ENCODE measurements at regions not wholly inside any gene's neighbourhood (a gene's known extent, or its start where the extent isn't known, plus 50 kb on each side); places are given as distances from the start of the nearest gene placed in this dataset.

DNA sequence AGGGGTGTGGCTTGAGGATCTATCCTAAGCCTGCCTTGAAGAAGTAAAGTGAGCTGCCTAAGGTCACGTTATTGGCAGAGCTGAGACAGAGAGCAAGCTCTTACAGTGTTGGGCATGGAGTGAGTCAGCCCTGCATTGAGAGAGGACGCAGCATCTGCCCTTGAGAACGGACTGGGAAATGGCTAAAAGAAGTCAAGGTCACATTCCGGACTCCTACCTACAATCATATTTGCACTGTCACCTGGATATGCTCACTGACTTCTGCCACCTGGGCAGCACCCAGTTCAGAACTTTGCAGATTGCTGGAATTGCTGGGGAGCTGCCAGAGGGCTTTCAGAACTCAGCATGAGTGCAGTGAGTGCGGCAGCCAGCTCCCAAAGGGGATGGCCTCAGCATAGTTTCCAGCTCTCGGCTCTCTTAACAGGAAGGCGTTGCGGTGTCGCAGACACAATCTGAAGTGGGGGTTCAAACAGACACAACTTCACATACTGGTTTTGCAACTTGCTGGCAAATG, 199.3 kb upstream of the SGK1 start:
- no peak for DNase-seq

DNA sequence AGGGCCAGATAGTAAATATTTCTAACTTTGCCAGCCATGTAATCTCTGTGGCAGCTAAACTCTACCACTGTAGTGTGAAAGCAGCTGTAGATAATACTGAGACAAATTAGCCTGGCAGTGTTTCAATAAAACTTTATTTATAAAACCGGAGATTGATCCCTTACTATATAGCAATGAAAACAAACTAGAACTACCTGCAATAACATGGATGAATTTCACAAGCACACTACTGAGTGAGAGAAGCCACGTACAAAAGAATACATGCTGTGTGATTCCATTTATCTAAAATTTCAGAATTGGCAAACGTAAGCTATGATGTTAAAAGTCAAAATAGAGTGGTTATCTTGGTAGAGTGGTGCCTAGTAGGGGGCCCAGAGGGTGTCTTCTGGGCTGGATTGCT, 198.7 kb upstream of the SGK1 start:
- DNase-seq: no peak

DNA sequence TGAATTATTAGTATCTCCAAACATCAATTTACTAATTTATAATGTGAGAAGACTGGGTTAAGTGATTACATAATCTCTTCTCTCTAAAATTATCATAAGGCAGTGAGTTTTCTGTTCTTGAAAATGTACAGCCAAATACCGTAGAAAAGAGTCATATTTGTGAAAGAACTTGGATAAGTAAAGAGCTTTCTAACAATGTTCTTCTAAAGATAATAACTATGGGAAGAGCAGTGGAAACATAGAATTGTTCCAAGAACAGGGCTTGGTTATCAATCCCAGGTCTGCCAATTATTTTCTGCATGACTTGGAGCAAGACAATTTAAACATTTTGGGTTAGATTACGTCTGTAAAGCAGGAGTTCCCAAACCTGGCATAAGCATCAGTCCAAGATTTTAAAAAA, 198.1 kb upstream of the SGK1 start:
- DNase-seq: no peak

DNA sequence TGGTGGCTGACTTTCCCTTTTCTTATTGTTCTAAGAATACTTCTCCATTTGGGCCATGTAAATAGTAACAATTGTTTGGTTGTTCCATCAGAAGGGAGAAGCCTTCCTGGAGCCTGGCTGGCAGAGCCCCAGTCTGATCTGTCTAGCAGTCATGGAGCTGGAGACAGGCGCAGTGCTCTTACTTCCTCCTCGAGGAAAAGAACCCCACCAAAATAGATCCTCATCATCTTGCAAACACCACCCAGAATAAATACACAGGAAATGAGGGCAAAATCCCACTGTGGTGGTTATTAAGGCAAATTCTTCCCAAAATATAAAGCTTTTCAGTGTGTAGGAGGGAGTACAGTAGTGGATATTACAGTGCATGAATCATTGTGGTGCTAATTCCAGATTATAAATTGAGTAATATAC, 195.1 kb upstream of the SGK1 start:
- DNase-seq: no peak

DNA sequence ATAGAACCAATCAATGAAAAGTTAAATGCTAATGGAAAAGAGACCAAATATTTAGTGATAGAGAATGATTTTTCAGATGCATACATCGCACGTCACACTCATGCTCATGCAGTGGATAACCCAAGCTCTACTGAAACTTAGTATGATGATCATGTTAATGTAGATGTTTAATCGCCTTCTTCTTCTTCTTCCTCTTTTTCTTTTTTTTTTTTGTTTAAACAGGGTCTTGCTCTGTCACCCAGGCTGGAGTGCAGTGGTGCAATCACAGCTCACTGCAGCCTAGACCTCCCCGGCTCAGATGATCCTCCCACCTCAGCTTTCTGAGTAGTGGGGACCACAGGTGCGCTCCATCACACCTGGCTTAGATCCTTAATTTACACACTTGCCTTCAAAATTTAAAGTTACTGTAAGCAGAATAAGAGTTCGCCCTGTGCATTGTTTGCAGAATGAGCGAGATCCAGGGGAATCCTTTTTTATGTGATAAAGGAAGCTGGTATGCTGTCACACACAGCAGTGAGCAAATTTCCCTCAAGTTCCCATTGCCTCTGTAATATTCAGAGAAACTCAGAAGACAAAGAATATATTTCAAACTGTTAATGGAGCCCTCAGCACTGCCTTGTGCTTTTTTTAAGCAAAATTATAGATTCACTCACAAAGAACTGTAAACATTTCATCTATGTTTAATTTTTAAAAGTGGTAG, 194.2 kb upstream of the SGK1 start:
- no peak for DNase-seq

DNA sequence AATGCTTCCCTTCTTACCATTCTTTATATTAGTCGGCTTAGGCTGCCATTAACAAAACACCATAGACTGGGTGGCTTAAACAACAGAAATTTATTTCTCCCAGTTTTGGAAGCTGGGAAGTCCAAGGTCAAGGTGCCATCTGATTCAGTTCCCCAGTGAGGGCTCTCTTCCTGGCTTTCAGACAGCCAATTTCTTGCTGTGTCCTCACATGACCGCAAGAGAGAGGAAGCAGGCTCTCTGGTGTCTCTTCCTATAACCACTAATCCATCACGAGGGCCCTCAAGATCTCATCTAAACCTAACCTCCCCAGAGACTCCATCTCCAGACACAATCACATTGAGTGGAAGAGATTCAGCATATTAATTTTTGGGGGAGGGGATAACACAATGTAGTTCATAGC, 193.0 kb upstream of the SGK1 start:
- DNase-seq: no peak

DNA sequence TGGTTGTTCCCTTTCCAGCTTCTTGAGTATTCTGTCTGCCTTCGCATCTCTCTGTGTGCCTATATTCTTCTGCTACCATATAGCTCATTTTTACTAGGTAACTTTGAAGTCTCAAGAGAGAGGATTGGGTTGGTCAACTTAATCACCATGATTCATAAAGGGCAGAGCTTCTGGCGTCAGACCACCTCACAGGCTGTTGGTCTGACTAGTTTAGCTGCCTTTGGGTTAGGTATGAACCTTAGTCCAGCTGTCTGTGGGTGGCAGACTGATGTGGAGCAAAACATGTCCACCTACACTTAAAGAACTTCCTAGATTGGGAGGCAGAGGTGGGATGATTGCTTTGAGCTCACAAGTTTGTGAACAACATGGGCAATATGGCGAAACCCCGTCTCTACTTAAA, 192.2 kb upstream of the SGK1 start:
- DNase-seq: no peak

DNA sequence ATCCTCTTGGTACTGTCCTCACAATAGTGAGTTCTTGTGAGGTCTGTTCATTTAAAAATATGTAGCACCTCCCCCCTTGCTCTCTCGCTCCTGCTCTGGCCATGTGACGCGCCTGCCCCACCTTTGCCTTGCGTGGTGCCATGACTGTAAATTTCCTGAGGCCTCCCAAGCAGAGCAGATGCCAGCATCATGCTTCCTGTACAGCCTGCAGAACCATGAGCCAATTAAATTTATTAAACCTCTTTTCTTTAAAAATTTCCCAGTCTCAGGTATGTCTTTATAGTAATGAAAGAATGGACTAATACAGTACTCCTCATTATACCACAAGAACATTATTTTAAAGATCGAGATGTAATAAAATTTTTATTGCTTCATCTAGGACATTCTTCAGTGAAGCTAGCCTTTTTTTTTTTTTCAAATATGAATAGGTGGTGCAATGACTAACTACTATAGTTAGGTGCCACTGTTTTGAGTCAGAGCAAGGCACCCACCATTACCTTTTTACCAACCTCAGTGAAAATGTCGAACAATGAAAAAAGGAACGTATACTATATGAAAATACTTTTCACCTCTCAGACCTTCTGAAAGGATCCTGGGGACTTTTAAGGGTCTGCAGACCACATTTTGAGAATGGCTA, 191.1 kb upstream of the SGK1 start:
- DNase-seq: no peak

DNA sequence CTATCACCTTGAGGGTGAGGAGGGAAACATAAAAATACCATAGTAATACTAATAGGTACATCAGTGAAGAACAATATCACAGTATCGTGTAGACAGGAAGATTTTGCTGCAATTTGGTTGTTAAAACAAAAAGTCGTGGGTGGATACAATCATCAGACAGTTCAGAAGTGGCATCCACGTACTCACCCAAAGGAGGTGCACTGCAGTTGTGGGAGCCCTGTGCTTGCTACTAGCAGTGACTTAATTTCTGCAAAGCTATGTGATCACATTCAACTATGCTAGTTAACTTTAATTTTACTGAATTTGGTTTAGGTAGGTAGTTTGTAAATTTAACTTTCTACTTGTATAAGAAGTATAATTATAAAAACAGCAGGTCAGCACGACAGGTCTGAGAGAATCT, 188.2 kb upstream of the SGK1 start:
- no peak for DNase-seq

DNA sequence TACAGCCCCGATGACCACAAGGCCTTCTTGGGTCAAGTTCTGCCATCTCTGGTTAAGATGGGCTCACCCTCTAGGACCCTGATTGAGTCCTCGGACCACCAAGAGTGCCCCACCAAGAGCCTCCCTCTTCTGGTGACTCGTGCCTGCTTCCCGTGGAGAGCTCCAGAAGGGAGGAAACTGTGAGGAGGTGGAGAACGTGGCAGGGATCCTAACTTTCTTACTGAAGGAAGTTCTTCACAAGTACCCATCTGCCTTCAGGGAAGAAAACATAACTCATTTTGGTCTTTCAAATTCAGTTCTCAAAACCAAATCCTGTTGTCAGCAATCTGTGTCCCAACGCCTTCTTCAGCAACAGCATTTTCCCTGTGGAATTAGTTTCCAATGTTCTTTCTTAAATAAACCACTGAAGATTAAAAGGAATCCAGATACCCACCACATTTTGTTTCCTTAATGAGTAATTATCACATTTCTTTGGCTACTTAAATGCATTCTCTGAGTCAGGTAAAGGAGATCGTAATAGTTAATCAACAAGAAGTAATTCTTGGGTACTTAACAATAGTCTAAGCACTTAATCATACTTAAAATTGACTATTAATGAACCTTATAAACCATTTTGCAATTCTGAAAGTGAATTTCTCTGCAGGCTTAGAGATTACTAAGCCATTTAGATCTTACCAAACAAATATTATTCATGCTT, 185.8 kb upstream of the SGK1 start:
- DNase-seq: no peak

DNA sequence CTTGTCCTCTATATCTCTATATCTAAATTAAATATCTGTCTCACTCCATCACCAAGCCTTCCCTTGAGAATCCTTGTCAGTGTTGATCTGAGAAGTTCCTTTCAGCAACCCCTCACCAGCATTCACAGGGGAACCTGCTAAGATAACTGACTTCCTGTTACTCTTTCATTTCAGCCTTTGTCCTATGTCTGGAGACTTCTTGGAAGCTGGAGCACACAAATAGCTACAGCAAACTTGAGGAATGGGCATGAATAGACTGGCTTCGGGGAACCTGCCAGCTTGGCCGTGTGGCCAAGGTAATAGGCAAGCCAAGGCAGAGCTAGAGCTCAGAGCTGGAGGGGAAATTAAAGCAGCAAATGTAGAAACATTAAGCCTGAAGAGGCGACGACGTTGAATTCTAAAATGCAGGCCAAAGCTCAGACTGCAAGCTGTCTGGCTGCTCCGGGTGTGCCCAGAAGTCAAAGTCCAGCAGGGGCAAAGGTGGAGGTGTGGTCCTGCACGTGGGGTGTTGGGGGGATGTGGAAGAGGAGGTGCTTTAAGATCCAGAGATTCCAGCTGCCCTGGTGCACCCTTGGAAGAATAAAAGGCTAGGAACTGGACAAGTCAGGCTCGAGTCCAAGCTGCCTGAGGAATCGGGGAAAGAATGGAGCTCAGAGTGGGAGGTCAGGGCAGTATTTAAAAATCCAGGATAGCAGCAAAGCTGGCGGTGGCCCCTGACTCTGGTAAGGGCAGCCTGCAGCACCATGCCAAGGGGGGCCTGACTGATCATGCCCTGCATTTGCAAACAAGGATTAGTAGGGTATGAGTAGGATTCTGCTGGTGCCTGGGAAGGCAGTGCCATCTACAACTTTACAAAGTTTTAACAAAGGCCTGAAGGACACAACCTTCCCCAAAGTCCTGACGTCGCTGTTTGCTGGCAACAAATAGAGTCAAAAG, 185.0 kb upstream of the SGK1 start:
- no peak for DNase-seq

DNA sequence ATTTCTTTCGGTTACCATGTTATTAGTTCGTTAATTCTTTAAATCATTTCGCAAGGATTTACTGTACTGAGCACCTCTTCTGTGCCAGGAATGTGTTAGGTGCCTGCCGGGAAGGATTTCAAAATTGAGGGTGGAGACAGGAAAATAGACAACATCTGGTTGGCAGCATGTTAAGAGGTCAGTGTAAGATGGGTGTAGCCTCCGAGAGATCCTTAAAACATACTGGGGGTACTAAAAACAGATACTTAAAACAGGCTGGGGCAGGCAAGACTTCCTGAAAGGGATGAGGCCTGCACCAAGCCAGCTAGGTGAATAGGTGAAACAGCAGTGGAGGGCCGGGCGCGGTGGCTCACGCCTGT, 178.0 kb upstream of the SGK1 start:
- no peak for DNase-seq

DNA sequence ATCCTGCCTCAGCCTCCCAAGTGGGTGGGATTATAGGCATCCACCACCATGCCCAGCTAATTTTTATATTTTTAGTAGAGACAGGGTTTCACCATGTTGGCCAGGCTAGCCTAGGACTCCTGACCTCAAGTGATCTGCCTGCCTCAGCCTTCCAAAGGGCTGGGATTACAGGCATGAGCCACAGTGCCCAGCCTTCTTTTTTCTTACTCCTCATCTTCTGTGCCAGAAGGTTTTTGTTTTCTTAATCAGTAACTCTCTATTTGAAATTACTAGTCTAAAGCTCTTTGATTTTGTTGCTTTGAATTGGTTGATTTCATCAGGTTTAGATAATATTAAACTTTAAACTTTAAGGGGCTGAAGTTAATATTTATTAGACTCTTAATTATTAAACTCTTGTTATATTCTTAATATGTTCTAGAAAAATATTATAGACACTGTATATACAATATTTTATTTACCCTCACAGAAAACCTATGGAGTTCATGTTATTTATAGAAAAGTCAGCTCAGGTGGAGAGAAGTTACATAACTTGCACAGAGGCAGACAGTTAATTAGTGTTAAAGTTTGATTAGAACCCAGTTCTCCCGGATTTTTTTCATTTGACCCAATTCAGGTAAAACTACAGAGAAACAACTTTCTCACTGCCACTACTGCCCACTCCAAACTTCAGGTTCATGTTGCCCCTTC, 177.4 kb upstream of the SGK1 start:
- no peak for DNase-seq

DNA sequence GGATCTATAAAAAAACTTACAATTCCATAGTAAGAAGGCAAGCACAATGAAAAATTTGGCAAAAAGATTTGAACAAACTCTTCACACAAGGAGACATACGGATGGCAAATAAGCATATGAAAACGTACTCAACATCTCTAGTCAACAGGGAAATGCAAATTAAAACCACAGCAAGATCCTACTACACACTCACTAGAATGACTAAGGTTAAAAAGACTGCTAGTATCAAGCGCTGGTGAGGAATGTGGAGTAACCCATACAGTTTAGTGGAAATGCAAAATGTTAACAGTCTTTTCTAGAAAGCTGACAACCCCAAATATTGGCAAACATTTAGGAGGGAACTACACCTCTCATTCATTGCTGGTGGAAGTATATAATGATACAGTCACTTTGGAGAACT, 175.9 kb upstream of the SGK1 start:
- no peak for DNase-seq

DNA sequence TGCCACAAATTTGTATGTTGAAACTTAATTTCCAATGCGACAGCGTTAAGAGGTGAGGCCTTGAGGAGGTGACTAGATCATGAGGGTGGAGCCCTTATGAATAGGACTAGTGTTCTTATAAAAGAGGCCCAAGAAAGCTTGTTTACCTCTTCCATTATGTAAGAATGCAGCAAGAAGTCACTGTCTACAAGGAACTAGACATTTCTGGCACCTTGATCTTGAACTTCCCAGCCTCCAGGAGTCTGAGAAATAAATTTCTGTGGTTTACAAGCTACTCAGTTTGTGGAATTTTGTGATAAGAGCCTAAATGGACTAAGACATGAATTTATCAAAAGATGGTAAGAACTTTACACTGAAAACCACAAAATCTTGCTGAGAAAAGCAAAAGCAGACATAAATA, 173.6 kb upstream of the SGK1 start:
- no peak for DNase-seq

DNA sequence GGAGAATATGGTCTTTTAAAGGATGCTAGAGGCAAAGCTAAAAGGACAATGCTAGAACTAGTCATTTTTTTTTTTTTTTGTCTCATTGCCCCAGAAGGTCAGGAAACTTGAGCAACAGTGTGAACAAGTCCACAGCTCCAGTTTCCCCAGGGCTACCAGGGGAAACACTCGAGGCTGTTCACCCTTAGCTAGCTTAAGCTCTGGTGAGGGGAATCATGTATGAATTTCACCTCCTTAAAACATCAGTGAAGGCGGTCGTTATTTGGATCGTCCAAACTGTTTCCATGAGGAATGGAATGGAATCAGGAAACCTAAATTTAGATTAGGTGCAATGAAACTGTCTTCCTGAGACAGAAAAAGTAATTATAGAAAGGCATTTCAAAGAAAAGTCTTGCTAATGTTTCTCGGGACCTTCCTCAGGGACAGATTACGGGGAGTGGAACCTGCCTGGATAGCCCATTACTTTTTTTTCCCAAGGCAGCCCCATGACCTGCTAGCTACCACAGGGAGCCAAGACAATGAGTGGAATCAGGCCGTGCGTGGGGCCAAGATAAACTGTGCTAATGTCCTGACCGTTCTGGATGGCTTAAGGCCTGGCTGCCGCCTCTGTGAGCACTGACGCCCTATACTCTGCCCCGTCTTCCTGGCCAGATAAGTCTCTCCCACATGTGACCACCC, 164.8 kb upstream of the SGK1 start:
- DNase-seq: no peak

DNA sequence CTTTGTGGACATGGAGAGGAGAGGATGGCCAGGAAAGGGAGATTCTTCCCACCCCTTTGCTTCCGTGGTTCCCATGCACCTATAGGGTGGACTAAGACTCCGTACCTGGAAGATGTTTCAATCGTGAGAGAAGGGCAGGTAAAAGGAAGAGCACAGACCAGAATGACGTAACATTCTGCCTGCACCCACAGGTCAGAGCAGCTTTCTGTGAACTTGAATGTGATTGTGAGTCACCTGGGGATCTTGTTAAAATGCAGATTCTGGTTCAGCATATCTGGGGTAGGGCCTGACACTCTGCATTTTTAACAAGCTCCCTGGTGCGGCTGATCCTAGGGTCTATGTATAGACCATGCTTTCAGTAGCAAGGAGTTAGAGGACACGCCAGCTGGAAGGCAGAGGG, 164.1 kb upstream of the SGK1 start:
- no peak for DNase-seq

DNA sequence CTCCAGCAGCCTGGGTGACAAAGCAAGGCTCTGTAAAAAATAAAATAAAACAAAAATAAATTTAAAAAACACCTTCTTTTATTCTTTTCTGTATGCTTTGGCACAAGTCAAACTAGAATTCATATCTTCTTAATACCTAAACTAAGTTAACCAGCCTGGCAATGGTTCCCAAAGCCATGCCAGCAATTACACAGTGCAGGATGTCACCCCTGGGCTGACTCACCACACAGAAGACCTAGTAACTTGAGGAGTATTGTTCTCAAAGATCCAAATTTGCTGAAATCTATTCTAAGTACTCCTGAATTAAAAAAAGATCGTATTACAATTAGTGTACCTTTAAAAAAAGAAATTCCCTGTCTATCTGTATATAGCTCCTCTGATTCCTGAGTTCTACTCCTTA, 162.7 kb upstream of the SGK1 start:
- DNase-seq: no peak

DNA sequence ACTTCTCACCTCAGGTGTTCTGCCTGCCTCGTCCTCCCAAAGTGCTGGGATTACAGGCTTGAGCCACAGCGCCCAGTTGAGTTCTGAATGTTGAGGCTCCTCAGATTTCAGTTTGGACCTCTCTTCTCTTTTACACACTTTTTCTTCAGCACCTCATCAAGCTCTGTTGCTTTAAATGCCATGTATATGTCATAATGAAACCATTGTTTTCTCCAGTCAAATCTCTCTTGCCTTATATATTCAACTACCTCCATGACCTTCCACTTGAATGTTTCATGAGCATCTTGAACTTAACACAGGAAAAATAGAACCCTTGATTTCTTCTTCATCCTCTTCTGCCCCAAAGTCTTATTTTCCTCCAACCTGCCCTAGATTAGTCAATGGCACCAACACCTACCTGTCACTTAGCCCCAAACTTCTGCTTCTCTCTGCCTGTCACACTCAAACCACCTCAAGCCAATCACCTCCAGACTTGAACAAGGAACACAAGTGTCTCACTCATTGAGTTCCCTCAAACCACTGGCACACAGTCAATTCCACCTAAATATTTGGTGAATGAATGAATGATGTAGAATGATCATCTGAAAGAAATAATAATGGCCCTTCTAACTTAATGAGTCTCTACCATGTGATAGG, 161.0 kb upstream of the SGK1 start:
- no peak for DNase-seq

DNA sequence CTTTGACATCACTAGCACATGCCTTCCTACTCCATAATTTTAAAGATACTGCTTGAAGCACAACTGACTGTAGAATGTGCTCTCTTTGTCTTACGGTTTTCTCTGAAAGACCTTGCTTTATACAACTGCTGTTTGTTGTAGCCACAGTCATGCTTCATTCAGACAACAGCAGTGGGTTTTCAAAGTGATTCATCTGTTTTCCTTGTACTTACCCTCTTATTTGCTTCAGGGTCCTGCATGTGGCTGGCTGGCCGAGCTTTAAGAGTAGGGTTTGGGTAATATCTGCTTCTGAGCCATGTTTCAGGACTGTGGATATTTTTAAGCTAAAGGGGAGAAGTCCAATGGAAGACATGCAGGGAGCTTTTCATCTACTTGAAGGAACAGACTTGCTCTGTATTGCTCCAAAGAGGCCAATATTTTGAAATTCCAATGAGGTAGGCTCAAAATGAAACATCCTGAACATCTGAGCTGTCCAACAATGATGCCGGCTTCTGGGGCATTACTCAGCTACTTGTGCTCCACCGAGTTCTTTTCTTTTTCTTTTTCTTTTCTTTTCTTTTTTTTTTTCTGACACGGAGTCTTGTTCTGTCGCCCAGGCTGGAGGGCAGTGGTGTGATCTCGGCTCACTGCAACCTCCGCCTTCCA, 160.2 kb upstream of the SGK1 start:
- DNase-seq: no peak

DNA sequence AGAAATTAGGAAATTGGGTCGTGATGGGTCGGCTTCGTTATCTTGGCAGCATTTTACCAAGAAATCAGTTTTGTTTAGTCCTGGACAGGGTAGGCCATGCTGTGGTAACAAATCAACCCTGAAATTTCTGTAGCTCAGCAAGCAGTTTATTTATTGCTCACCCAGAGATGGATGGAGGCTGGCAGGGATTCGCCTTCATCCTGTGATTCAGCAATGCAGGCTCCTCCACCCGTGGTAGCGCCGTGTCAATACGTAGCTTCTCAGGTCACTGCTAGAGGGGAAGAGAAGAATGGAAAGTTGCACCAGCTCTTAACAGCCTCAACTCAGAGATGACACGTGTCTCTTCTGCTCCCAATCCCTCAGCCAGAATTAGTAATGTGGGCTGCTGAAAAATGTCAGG, 157.0 kb upstream of the SGK1 start:
- no peak for DNase-seq

Measured in activated CD4-positive, alpha-beta T cell treated with anti-CD3 and anti-CD28 coated beads for 1 hour (primary cell).